HL-60 (cell line): ENCODE measurements at regions not wholly inside any gene's neighbourhood (a gene's known extent, or its start where the extent isn't known, plus 50 kb on each side); places are given as distances from the start of the nearest gene placed in this dataset.

Experiments
- DNase-seq, 2 experiments: peaks; one replicate each; pipeline ENCODE4 v3.0.0-alpha.2; 2010 to 2020; ENCODE audit warnings: low read depth in 1 of 2, low spot score in 1 of 2
- H3K27ac ChIP-seq: fragments of 250-450 bp; sonication (Bioruptor Pico); replicated peaks from 2 replicates; pipeline ENCODE4 v1.5.1; 2020; ENCODE audit warnings: mild to moderate bottlenecking, moderate library complexity
- H3K27me3 ChIP-seq: fragments of 250-450 bp; sonication (Bioruptor Pico); 2 replicates; pipeline ENCODE4 v1.5.1; 2021; ENCODE audit warnings: mild to moderate bottlenecking, moderate library complexity; ENCODE audit not compliant: insufficient read depth, poor library complexity, severe bottlenecking
- H3K4me3 ChIP-seq: replicated peaks from 2 replicates; pipeline ENCODE4 v1.5.1; 2011; ENCODE audit warnings: mild to moderate bottlenecking, control low read depth, low read length; ENCODE audit not compliant: insufficient read depth
- CTCF ChIP-seq: IDR thresholded peaks from one replicate; pipeline ENCODE4 v1.5.1; 2011; ENCODE audit warnings: low read length, control low read depth, inconsistent platforms; ENCODE audit not compliant: insufficient read depth
- GABPA ChIP-seq: IDR thresholded peaks from 2 replicates; pipeline ENCODE4 v1.6.1; 2012; ENCODE audit warnings: low read depth
- POLR2AphosphoS5 ChIP-seq: IDR thresholded peaks from 2 replicates; pipeline ENCODE4 v1.6.1; 2012; ENCODE audit warnings: low read depth
- SPI1 ChIP-seq: IDR thresholded peaks from 2 replicates; pipeline ENCODE4 v1.6.1; 2012; ENCODE audit warnings: low read depth, mild to moderate bottlenecking, borderline replicate concordance
- TF ChIP-seq, protein P1 (sequence below): IDR thresholded peaks from 2 replicates; pipeline ENCODE4 v1.6.1; 2012; ENCODE audit warnings: low read depth; ENCODE audit not compliant: insufficient replicate concordance

DNA sequence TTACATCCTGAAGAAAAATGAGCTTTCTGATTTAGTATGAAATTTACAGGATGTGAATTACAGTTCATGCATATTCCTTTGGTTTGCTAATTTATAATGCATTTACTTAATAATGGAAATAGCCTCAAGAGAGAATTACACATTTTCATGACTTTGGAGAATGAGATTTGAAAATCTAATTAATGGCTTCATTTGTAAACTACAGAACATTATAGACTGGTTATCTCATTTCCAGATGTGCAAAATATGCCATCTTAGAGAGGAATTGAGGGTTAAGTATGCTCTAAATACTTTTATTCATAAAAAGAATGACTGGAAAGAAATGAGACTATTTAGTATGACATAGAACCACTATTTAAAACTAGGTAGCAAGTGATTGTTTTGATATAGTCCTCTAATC is 94.2 kb upstream of the DNAJC10 start:
- TF ChIP-seq GABPA (no peak), CTCF (no peak), POLR2AphosphoS5 (no peak), SPI1 (no peak)
- TF ChIP-seq, protein P1, sequence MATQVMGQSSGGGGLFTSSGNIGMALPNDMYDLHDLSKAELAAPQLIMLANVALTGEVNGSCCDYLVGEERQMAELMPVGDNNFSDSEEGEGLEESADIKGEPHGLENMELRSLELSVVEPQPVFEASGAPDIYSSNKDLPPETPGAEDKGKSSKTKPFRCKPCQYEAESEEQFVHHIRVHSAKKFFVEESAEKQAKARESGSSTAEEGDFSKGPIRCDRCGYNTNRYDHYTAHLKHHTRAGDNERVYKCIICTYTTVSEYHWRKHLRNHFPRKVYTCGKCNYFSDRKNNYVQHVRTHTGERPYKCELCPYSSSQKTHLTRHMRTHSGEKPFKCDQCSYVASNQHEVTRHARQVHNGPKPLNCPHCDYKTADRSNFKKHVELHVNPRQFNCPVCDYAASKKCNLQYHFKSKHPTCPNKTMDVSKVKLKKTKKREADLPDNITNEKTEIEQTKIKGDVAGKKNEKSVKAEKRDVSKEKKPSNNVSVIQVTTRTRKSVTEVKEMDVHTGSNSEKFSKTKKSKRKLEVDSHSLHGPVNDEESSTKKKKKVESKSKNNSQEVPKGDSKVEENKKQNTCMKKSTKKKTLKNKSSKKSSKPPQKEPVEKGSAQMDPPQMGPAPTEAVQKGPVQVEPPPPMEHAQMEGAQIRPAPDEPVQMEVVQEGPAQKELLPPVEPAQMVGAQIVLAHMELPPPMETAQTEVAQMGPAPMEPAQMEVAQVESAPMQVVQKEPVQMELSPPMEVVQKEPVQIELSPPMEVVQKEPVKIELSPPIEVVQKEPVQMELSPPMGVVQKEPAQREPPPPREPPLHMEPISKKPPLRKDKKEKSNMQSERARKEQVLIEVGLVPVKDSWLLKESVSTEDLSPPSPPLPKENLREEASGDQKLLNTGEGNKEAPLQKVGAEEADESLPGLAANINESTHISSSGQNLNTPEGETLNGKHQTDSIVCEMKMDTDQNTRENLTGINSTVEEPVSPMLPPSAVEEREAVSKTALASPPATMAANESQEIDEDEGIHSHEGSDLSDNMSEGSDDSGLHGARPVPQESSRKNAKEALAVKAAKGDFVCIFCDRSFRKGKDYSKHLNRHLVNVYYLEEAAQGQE, result no peak
- no peaks in the 10 kb centered on the region for H3K27me3 ChIP-seq
- no peak for DNase-seq
- H3K4me3 ChIP-seq, result no peak overlapping the region
- H3K27ac ChIP-seq, result no peak overlapping the region

- H3K27me3 ChIP-seq, result no peaks in the 10 kb centered on the region
- TF ChIP-seq GABPA (no peak), CTCF (no peak), POLR2AphosphoS5 (no peak), SPI1 (no peak)
- TF ChIP-seq, protein P1, result no peak
- no peak for DNase-seq
- H3K4me3 ChIP-seq, result no peak overlapping the region
- no peak overlapping the region for H3K27ac ChIP-seq
Observed at GRCh38 chr2:182622231-182622630, 93.8 kb upstream of the DNAJC10 start.

DNA sequence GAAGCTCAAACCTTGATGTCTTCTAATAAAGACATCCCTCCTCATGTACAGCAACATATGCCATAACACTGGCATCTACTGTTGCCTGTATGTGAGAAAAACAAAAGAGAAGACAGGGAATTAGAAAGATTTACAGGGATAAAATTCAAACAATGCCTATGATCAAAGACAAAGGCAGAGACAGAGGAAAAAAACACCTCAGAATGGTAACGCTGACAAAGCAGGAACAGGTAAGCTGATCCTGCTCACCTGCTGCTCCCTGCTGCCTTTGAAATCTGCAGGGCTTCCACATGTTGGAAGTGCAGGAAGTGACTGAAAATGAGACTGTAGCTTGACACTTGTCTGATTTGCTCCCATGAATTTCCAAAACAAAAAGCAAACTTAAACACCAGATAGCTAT is 90.2 kb upstream of the DNAJC10 start:
- DNase-seq, result no peak

More for the DNA sequence above, 90.2 kb upstream of the DNAJC10 start:
- no peaks in the 10 kb centered on the region for H3K27me3 ChIP-seq
- H3K4me3 ChIP-seq, result no peak overlapping the region
- TF ChIP-seq GABPA (no peak), CTCF (no peak), POLR2AphosphoS5 (no peak), SPI1 (no peak)
- TF ChIP-seq, protein P1, result no peak
- no peak overlapping the region for H3K27ac ChIP-seq
